Kidney epithelial cell (primary cell): ENCODE measurements at regions not wholly inside any gene's neighbourhood (a gene's known extent, or its start where the extent isn't known, plus 50 kb on each side); places are given as distances from the start of the nearest gene placed in this dataset.

Source experiments
- DNase-seq: peaks from one replicate; pipeline ENCODE4 v3.0.0-alpha.2; 2010; ENCODE audit warnings: low read depth
- H3K27me3 ChIP-seq: 2 replicates; pipeline ENCODE4 v1.6.0; 2011; ENCODE audit warnings: low read length; ENCODE audit not compliant: control insufficient read depth, insufficient read depth
- H3K36me3 ChIP-seq: 2 replicates; pipeline ENCODE4 v1.5.1; 2011; ENCODE audit warnings: low read length; ENCODE audit not compliant: control insufficient read depth, insufficient read depth
- H3K4me3 ChIP-seq: 2 replicates; pipeline ENCODE4 v1.5.1; 2011; ENCODE audit warnings: low read depth, mild to moderate bottlenecking, control low read depth, low read length
- CTCF ChIP-seq: IDR thresholded peaks from 2 replicates; pipeline ENCODE4 v1.5.1; 2011; ENCODE audit warnings: mild to moderate bottlenecking, moderate library complexity, low read length, control low read depth, inconsistent platforms; ENCODE audit not compliant: insufficient read depth, poor library complexity, severe bottlenecking

- no peak for DNase-seq
- TF ChIP-seq CTCF: no peak
- Histone ChIP-seq H3K36me3 (no peaks in the 10 kb centered on the region), H3K4me3 (no peak overlapping the region), H3K27me3 (no peaks in the 10 kb centered on the region)
Observed at GRCh38 chr9:107620236-107620635, 130.7 kb upstream of the KLF4 start.

- TF ChIP-seq CTCF: no peak
- DNase-seq: no peak
- Histone ChIP-seq H3K4me3 (no peak overlapping the region), H3K36me3 (no peaks in the 10 kb centered on the region), H3K27me3 (no peaks in the 10 kb centered on the region)
Observed at GRCh38 chr9:107615321-107615720, 125.8 kb upstream of the KLF4 start.

- no peak for DNase-seq
- Histone ChIP-seq H3K36me3 (no peaks in the 10 kb centered on the region), H3K27me3 (no peaks in the 10 kb centered on the region), H3K4me3 (no peak overlapping the region)
- no peak for TF ChIP-seq CTCF
Observed at GRCh38 chr9:107614765-107615164, 125.2 kb upstream of the KLF4 start.

- TF ChIP-seq CTCF: no peak
- no peak for DNase-seq
- no peaks in the 10 kb centered on the region for H3K27me3 ChIP-seq
- no peaks in the 10 kb centered on the region for H3K36me3 ChIP-seq
- H3K4me3 ChIP-seq: no peak overlapping the region
Observed at GRCh38 chr9:107613321-107613720, 123.8 kb upstream of the KLF4 start.

- no peak for TF ChIP-seq CTCF
- Histone ChIP-seq H3K4me3 (no peak overlapping the region), H3K36me3 (no peaks in the 10 kb centered on the region), H3K27me3 (no peaks in the 10 kb centered on the region)
- no peak for DNase-seq
Observed at GRCh38 chr9:107612136-107612535, 122.6 kb upstream of the KLF4 start.

- TF ChIP-seq CTCF: no peak
- H3K27me3 ChIP-seq: no peaks in the 10 kb centered on the region
- H3K4me3 ChIP-seq: no peak overlapping the region
- no peak for DNase-seq
- H3K36me3 ChIP-seq: no peaks in the 10 kb centered on the region
Observed at GRCh38 chr9:107609547-107609946, 120.0 kb upstream of the KLF4 start.
